Liver (tissue), 8 donors: ENCODE measurements at regions not wholly inside any gene's neighbourhood (a gene's known extent, or its start where the extent isn't known, plus 50 kb on each side); places are given as distances from the start of the nearest gene placed in this dataset.

ENCODE experiments used
- DNase-seq: peaks from one replicate; pipeline ENCODE4 v3.0.0-alpha.2; 2017; ENCODE audit warnings: low spot score
- H3K27ac ChIP-seq, 2 donors: one replicate each; pipeline ENCODE4 v1.7.0; 2013; ENCODE audit warnings: inconsistent platforms in 2 of 2, low read length in 2 of 2, control low read depth in 1 of 2, low read depth in 1 of 2, mild to moderate bottlenecking in 1 of 2
- H3K27me3 ChIP-seq, 4 donors: one replicate each; pipeline versions ENCODE4 v1.6.1 to v1.7.0; 2013; ENCODE audit warnings: low read length in 3 of 4, inconsistent platforms in 1 of 4, mild to moderate bottlenecking in 1 of 4, moderate library complexity in 1 of 4; ENCODE audit not compliant: control insufficient read depth in 4 of 4, insufficient read depth in 4 of 4
- H3K36me3 ChIP-seq, 4 donors: one replicate each; pipeline versions ENCODE4 v1.6.1 to v1.7.0; 2013; ENCODE audit warnings: low read length in 3 of 4, mild to moderate bottlenecking in 3 of 4, low read depth in 1 of 4, moderate library complexity in 1 of 4; ENCODE audit not compliant: control insufficient read depth in 4 of 4, insufficient read depth in 3 of 4
- H3K4me1 ChIP-seq, 4 donors: one replicate each; pipeline versions ENCODE4 v1.6.1 to v1.7.0; 2013; ENCODE audit warnings: low read length in 3 of 4, mild to moderate bottlenecking in 3 of 4, moderate library complexity in 1 of 4; ENCODE audit not compliant: control insufficient read depth in 4 of 4, insufficient read depth in 4 of 4
- H3K4me3 ChIP-seq, 3 donors: one replicate each; pipeline versions ENCODE4 v1.6.1 to v1.7.0; 2013; ENCODE audit warnings: low read length in 3 of 3, control low read depth in 1 of 3, low read depth in 1 of 3, mild to moderate bottlenecking in 1 of 3
- H3K9ac ChIP-seq, 2 donors: one replicate each; pipeline ENCODE4 v1.7.0; 2013; ENCODE audit warnings: low read length in 2 of 2, mild to moderate bottlenecking in 2 of 2, moderate library complexity in 2 of 2, control low read depth in 1 of 2, low read depth in 1 of 2
- H3K9me3 ChIP-seq, 4 donors: one replicate each; pipeline versions ENCODE4 v1.6.1 to v1.7.0; 2013; ENCODE audit warnings: low read length in 3 of 4; ENCODE audit not compliant: control insufficient read depth in 4 of 4
- FOXA1 ChIP-seq: IDR thresholded peaks from 2 replicates; pipeline ENCODE4 v1.6.1; 2016; ENCODE audit warnings: antibody characterized with exemption
- FOXA2 ChIP-seq: IDR thresholded peaks from 2 replicates; pipeline ENCODE4 v1.6.1; 2016; ENCODE audit warnings: antibody characterized with exemption
- GABPA ChIP-seq, 2 donors: IDR thresholded peaks in 1 of 2; conservative IDR thresholded peaks in 1 of 2; 2 replicates each; pipeline ENCODE4 v1.6.1; 2016; ENCODE audit warnings: antibody characterized with exemption in 2 of 2, mild to moderate bottlenecking in 1 of 2, moderate library complexity in 1 of 2
- HNF4A ChIP-seq, 2 donors: conservative IDR thresholded peaks; 2 replicates each; pipeline ENCODE4 v1.6.1; 2016; ENCODE audit warnings: antibody characterized with exemption in 2 of 2, mild to moderate bottlenecking in 2 of 2
- HNF4G ChIP-seq: IDR thresholded peaks from 2 replicates; pipeline ENCODE4 v1.6.1; 2016; ENCODE audit warnings: antibody characterized with exemption
- JUND ChIP-seq, 2 donors: IDR thresholded peaks; 2 replicates each; pipeline ENCODE4 v1.6.1; 2016; ENCODE audit warnings: antibody characterized with exemption in 2 of 2
- NR2F2 ChIP-seq: IDR thresholded peaks from 2 replicates; pipeline ENCODE4 v1.6.1; 2016; ENCODE audit warnings: antibody characterized with exemption
- RAD21 ChIP-seq, 2 donors: IDR thresholded peaks; 2 replicates each; pipeline ENCODE4 v1.6.1; 2016; ENCODE audit warnings: antibody characterized with exemption in 2 of 2, mild to moderate bottlenecking in 2 of 2
- RXRA ChIP-seq, 2 donors: IDR thresholded peaks; 2 replicates each; pipeline ENCODE4 v1.6.1; 2017 to 2018; ENCODE audit warnings: antibody characterized with exemption in 2 of 2, mild to moderate bottlenecking in 1 of 2
- SP1 ChIP-seq: IDR thresholded peaks from 2 replicates; pipeline ENCODE4 v1.6.1; 2018; ENCODE audit warnings: antibody characterized with exemption, mild to moderate bottlenecking
- TAF1 ChIP-seq: conservative IDR thresholded peaks from 2 replicates; pipeline ENCODE4 v1.6.1; 2016; ENCODE audit warnings: antibody characterized with exemption, mild to moderate bottlenecking
- YY1 ChIP-seq: IDR thresholded peaks from 2 replicates; pipeline ENCODE4 v1.6.1; 2016; ENCODE audit warnings: antibody characterized with exemption, mild to moderate bottlenecking
- WGBS: extraction: QIAGEN DNeasy Blood & Tissue Kit; methylation state at CpG from one replicate; pipeline ENCODE4 v1.1.7; 2013; 5-methylcytosine and 5-hydroxymethylcytosine counted together
- TF ChIP-seq, protein P1 (sequence below): fragments of 150-350 bp; IDR thresholded peaks from 2 replicates; pipeline ENCODE4 v1.5.1; 2017; ENCODE audit warnings: improper control_type of control experiment, low read depth, low read length; ENCODE audit not compliant: missing input control
- TF ChIP-seq, protein P2 (sequence below): IDR thresholded peaks from 2 replicates; pipeline ENCODE4 v1.6.1; 2016; ENCODE audit warnings: antibody characterized with exemption
- TF ChIP-seq, protein P3 (sequence below): IDR thresholded peaks from 2 replicates; pipeline ENCODE4 v1.6.1; 2016; ENCODE audit warnings: antibody characterized with exemption
- TF ChIP-seq, protein P4 (sequence below): IDR thresholded peaks from 2 replicates; pipeline ENCODE4 v1.6.1; 2016; ENCODE audit warnings: antibody characterized with exemption, mild to moderate bottlenecking
- TF ChIP-seq, protein P5 (sequence below): IDR thresholded peaks from 2 replicates; pipeline ENCODE4 v1.6.1; 2016; ENCODE audit warnings: antibody characterized with exemption
- donor health status: healthy.
- donor health status: healthy.
- donor health status: healthy.
- donor health status: healthy.
- donor health status: healthy.

DNA sequence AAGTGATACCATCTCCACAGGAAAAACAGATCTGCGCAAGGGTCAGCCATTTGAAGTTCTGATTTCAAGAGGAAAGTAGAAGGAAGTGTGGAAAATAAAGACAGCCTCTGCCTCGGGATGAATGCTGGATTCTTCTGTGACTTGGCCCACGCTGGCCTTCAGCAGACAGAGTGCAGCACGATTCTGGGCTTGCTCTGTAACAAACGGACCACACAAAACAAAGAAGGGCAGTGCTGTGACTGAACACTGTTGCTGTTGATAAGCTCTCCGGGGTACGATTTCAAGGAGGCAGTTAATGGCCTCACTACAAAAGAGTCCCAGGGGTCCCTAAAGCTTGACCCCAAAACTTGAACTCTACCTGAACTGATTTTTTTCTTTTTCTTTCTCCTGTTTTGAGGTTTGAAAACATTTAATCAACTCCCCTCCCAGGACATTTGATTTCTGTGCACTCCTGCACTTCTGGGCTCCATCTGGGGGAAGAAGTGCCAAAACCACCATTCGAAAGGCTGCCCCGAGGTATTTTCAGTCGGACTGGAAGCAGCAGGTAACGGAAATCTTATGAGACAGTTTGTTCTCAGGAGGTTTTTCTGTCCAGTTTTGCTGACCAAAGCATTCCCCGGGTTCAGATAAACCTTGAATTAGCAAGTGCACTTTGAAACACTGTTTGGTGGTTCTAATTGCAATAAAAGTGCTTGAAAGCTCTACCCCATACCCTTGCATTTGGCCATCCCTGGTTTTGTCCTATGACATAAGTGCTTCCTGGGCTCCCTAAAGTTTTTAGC lies 189.6 kb downstream of the MYLK4 start:
- Histone ChIP-seq H3K4me1 (peaks cover 0 to 8% (median 0%) of the 10 kb centered on the region in 4 donors), H3K36me3 (no peaks in the 10 kb centered on the region), H3K9ac (no peak overlapping the region), H3K9me3 (no peaks in the 10 kb centered on the region), H3K4me3 (no peak overlapping the region), H3K27ac (no peak overlapping the region), H3K27me3 (no peaks in the 10 kb centered on the region)
- WGBS: 79% methylated on average over 12 of the region's 12 CpGs
- no peak for DNase-seq
- TF ChIP-seq, protein P1, sequence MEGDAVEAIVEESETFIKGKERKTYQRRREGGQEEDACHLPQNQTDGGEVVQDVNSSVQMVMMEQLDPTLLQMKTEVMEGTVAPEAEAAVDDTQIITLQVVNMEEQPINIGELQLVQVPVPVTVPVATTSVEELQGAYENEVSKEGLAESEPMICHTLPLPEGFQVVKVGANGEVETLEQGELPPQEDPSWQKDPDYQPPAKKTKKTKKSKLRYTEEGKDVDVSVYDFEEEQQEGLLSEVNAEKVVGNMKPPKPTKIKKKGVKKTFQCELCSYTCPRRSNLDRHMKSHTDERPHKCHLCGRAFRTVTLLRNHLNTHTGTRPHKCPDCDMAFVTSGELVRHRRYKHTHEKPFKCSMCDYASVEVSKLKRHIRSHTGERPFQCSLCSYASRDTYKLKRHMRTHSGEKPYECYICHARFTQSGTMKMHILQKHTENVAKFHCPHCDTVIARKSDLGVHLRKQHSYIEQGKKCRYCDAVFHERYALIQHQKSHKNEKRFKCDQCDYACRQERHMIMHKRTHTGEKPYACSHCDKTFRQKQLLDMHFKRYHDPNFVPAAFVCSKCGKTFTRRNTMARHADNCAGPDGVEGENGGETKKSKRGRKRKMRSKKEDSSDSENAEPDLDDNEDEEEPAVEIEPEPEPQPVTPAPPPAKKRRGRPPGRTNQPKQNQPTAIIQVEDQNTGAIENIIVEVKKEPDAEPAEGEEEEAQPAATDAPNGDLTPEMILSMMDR: no peak
- TF ChIP-seq HNF4A (conservative IDR thresholded peaks at IDR 0.05) (no peak), FOXA1 (no peak), JUND (IDR thresholded peaks at IDR 0.05) (no peak)
- TF ChIP-seq, protein P2, sequence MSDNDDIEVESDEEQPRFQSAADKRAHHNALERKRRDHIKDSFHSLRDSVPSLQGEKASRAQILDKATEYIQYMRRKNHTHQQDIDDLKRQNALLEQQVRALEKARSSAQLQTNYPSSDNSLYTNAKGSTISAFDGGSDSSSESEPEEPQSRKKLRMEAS: no peak

DNA sequence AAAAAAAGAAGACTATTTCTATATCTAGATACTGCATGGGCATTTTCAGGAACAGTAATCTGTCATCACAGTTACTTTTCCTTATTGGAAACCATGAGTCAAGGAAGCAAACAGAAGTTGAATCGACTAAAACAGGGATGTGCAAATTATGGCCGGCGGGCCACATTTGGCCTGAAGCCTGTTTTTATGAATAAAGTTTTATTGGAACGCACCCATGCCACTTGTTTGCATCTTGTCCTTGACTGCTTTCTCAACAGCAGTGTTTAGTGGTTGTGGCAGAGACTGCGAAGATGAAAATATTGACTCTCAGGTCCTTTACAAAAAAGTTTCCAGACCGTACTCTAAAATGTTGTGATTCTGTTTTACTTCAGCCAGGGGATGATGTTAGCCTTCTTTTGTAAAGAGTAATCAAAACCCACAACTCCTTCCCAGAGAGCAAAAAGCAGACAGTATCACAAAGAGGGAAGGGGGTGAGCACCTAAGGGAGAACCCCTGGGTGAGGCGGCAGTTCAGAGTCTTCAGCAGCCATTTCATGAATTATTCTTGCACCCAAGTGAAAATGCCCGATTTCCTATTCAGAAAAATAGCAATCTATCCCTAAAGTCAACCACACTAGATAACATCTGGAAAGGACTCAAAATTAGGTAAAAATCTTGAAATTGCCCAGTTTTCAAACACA lies 190.4 kb downstream of the MYLK4 start:
- H3K4me3 ChIP-seq: no peak overlapping the region
- TF ChIP-seq HNF4A (conservative IDR thresholded peaks at IDR 0.05) (no peak), GABPA (IDR thresholded peaks at IDR 0.05 in 1 of 2, conservative IDR thresholded peaks at IDR 0.05 in 1 of 2) (no peak), SP1 (no peak), RXRA (IDR thresholded peaks at IDR 0.05) (no peak), YY1 (no peak), TAF1 (no peak), RAD21 (IDR thresholded peaks at IDR 0.05) (no peak), NR2F2 (no peak), JUND (IDR thresholded peaks at IDR 0.05) (no peak), HNF4G (no peak), FOXA2 (no peak), FOXA1 (no peak)
- TF ChIP-seq, protein P3, sequence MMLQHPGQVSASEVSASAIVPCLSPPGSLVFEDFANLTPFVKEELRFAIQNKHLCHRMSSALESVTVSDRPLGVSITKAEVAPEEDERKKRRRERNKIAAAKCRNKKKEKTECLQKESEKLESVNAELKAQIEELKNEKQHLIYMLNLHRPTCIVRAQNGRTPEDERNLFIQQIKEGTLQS: no peak
- TF ChIP-seq, protein P2: no peak
- TF ChIP-seq, protein P4, sequence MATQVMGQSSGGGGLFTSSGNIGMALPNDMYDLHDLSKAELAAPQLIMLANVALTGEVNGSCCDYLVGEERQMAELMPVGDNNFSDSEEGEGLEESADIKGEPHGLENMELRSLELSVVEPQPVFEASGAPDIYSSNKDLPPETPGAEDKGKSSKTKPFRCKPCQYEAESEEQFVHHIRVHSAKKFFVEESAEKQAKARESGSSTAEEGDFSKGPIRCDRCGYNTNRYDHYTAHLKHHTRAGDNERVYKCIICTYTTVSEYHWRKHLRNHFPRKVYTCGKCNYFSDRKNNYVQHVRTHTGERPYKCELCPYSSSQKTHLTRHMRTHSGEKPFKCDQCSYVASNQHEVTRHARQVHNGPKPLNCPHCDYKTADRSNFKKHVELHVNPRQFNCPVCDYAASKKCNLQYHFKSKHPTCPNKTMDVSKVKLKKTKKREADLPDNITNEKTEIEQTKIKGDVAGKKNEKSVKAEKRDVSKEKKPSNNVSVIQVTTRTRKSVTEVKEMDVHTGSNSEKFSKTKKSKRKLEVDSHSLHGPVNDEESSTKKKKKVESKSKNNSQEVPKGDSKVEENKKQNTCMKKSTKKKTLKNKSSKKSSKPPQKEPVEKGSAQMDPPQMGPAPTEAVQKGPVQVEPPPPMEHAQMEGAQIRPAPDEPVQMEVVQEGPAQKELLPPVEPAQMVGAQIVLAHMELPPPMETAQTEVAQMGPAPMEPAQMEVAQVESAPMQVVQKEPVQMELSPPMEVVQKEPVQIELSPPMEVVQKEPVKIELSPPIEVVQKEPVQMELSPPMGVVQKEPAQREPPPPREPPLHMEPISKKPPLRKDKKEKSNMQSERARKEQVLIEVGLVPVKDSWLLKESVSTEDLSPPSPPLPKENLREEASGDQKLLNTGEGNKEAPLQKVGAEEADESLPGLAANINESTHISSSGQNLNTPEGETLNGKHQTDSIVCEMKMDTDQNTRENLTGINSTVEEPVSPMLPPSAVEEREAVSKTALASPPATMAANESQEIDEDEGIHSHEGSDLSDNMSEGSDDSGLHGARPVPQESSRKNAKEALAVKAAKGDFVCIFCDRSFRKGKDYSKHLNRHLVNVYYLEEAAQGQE: no peak
- TF ChIP-seq, protein P1: no peak
- TF ChIP-seq, protein P5, sequence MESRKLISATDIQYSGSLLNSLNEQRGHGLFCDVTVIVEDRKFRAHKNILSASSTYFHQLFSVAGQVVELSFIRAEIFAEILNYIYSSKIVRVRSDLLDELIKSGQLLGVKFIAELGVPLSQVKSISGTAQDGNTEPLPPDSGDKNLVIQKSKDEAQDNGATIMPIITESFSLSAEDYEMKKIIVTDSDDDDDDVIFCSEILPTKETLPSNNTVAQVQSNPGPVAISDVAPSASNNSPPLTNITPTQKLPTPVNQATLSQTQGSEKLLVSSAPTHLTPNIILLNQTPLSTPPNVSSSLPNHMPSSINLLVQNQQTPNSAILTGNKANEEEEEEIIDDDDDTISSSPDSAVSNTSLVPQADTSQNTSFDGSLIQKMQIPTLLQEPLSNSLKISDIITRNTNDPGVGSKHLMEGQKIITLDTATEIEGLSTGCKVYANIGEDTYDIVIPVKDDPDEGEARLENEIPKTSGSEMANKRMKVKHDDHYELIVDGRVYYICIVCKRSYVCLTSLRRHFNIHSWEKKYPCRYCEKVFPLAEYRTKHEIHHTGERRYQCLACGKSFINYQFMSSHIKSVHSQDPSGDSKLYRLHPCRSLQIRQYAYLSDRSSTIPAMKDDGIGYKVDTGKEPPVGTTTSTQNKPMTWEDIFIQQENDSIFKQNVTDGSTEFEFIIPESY: no peak
- peaks cover 0 to 8% (median 0%) of the 10 kb centered on the region in 4 donors for H3K4me1 ChIP-seq
- no peak for DNase-seq
- H3K9ac ChIP-seq: no peak overlapping the region
- H3K9me3 ChIP-seq: no peaks in the 10 kb centered on the region
- H3K36me3 ChIP-seq: no peaks in the 10 kb centered on the region
- 88% methylated on average over 8 of the region's 8 CpGs for WGBS
- H3K27me3 ChIP-seq: no peaks in the 10 kb centered on the region
- no peak overlapping the region for H3K27ac ChIP-seq
